ENCODE measurements at regions not wholly inside any gene's neighbourhood (a gene's known extent, or its start where the extent isn't known, plus 50 kb on each side); places are given as distances from the start of the nearest gene placed in this dataset.
A peak's percentile ranks its signal among the peaks of the same experiment; 100 is the strongest.

DNA sequence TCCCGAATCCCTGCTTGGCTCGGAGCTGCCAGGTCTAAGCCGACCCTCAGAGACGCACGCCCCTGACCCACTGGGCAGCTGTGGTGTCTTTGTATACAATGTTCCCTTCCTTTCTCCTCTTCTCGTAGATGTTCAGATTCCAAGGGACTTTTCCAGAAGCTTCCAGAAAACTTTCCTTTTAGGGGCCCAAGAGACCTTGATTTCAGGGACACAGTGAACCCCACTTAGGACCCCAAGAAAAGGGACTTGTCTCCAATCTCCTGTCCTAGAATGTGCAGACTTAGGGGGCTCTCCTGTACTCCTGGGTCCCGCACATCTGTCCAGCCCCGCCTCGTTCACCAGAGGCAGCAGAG lies 103.5 kb downstream of the EDN3 start:
- TF ChIP-seq, protein P1, sequence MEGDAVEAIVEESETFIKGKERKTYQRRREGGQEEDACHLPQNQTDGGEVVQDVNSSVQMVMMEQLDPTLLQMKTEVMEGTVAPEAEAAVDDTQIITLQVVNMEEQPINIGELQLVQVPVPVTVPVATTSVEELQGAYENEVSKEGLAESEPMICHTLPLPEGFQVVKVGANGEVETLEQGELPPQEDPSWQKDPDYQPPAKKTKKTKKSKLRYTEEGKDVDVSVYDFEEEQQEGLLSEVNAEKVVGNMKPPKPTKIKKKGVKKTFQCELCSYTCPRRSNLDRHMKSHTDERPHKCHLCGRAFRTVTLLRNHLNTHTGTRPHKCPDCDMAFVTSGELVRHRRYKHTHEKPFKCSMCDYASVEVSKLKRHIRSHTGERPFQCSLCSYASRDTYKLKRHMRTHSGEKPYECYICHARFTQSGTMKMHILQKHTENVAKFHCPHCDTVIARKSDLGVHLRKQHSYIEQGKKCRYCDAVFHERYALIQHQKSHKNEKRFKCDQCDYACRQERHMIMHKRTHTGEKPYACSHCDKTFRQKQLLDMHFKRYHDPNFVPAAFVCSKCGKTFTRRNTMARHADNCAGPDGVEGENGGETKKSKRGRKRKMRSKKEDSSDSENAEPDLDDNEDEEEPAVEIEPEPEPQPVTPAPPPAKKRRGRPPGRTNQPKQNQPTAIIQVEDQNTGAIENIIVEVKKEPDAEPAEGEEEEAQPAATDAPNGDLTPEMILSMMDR (IDR thresholded peaks at IDR 0.05): peak in 1 of 6 experiments; percentile 33
- TF ChIP-seq POLR2A (IDR thresholded peaks at IDR 0.05): no peak

Measured in thyroid gland (tissue), 4 donors.